Vagina (tissue), 2 donors: ENCODE measurements at regions not wholly inside any gene's neighbourhood (a gene's known extent, or its start where the extent isn't known, plus 50 kb on each side); places are given as distances from the start of the nearest gene placed in this dataset.

Source experiments
- DNase-seq, 2 donors: peaks; one replicate each; pipeline ENCODE4 v3.0.0-alpha.2; 2017; ENCODE audit errors: extremely low spot score in 2 of 2
- H3K27ac ChIP-seq: fragments of 200-600 bp; sonication (generic); one replicate; pipeline ENCODE4 v1.5.1; 2019
- H3K27me3 ChIP-seq: fragments of 200-600 bp; sonication (generic); one replicate; pipeline ENCODE4 v1.5.1; 2019
- H3K36me3 ChIP-seq, 2 donors: fragments of 200-600 bp; sonication (generic); one replicate each; pipeline ENCODE4 v1.5.1; 2017 to 2019
- H3K4me1 ChIP-seq: fragments of 200-600 bp; sonication (generic); one replicate; pipeline ENCODE4 v1.5.1; 2019
- H3K4me3 ChIP-seq, 2 donors: fragments of 200-600 bp; sonication (generic); 1 replicate in 1 of 2; 2 replicates in 1 of 2; pipeline ENCODE4 v1.5.1; 2016 to 2019
- H3K9me3 ChIP-seq: fragments of 200-600 bp; sonication (generic); one replicate; pipeline ENCODE4 v1.5.1; 2019
- POLR2A ChIP-seq, 2 donors: fragments of 450-650 bp; IDR thresholded peaks; one replicate each; pipeline ENCODE4 v1.6.1; 2017; ENCODE audit warnings: antibody characterized with exemption in 2 of 2, mild to moderate bottlenecking in 2 of 2, moderate library complexity in 2 of 2
- POLR2AphosphoS5 ChIP-seq, 2 donors: sonication (generic); formaldehyde crosslinking; IDR thresholded peaks; one replicate each; pipeline ENCODE4 v1.9.0; 2017; ENCODE audit warnings: antibody characterized with exemption in 2 of 2, mild to moderate bottlenecking in 2 of 2, low read depth in 1 of 2; ENCODE audit not compliant: insufficient read depth in 1 of 2
- intact Hi-C: fragments of 100-400 bp; cut with DNase I; formaldehyde crosslinking; loops from one replicate; pipeline ENCODE4 v1.15.1; 2023
- TF ChIP-seq, protein P1 (sequence below), 3 experiments: fragments of 450-650 bp in 2 of 3; fragments of 200-600 bp in 1 of 3; sonication (generic) in 1 of 3; IDR thresholded peaks; one replicate each; pipeline ENCODE4 v1.5.1; 2017 to 2019; ENCODE audit warnings: antibody characterized with exemption in 3 of 3, mild to moderate bottlenecking in 2 of 3, moderate library complexity in 2 of 3

DNA sequence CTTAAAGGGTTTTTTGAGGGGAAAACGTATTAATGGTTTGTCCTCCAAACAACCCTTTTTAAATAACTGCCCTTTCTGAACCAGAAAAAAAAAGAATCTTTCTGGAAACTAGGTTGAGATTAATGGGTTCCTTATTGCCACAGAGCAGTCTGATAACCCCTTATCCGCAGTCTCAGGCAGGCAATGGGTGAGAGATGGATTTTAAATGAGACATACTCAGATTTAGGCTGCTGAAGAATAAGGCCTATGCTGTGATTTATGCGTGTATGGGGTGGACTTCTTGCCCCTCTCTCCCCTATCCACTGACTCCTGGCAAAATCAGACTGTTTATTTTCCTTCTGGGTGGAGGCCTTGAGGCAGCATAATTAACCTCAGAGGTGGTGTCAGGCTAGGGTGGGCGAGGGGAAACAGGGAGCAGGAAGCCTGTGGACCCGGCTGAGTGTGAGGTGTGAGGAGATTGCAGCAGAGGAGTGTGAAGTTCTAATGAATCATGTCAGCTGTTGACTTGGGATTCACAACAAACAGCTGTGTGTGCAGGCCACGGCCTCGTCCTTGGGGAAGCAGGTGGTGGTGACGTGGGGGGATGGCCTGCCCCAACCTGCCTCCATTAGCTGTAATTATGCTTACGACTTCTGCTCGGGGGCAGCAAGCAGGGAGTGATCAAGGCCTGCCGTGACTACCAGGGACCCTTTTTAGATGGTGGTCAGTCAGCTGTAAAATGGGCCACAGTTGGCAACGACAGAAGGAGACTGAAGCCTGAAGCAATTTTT, 196.4 kb downstream of the SEMA6A start:
- TF ChIP-seq, protein P1, sequence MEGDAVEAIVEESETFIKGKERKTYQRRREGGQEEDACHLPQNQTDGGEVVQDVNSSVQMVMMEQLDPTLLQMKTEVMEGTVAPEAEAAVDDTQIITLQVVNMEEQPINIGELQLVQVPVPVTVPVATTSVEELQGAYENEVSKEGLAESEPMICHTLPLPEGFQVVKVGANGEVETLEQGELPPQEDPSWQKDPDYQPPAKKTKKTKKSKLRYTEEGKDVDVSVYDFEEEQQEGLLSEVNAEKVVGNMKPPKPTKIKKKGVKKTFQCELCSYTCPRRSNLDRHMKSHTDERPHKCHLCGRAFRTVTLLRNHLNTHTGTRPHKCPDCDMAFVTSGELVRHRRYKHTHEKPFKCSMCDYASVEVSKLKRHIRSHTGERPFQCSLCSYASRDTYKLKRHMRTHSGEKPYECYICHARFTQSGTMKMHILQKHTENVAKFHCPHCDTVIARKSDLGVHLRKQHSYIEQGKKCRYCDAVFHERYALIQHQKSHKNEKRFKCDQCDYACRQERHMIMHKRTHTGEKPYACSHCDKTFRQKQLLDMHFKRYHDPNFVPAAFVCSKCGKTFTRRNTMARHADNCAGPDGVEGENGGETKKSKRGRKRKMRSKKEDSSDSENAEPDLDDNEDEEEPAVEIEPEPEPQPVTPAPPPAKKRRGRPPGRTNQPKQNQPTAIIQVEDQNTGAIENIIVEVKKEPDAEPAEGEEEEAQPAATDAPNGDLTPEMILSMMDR (IDR thresholded peaks at IDR 0.05), result no peak
- no peak for TF ChIP-seq POLR2A (IDR thresholded peaks at IDR 0.05)
- TF ChIP-seq POLR2AphosphoS5 (IDR thresholded peaks at IDR 0.05; ENCODE audit: insufficient read depth in 1 of 2, low read depth in 1 of 2), result no peak

DNA sequence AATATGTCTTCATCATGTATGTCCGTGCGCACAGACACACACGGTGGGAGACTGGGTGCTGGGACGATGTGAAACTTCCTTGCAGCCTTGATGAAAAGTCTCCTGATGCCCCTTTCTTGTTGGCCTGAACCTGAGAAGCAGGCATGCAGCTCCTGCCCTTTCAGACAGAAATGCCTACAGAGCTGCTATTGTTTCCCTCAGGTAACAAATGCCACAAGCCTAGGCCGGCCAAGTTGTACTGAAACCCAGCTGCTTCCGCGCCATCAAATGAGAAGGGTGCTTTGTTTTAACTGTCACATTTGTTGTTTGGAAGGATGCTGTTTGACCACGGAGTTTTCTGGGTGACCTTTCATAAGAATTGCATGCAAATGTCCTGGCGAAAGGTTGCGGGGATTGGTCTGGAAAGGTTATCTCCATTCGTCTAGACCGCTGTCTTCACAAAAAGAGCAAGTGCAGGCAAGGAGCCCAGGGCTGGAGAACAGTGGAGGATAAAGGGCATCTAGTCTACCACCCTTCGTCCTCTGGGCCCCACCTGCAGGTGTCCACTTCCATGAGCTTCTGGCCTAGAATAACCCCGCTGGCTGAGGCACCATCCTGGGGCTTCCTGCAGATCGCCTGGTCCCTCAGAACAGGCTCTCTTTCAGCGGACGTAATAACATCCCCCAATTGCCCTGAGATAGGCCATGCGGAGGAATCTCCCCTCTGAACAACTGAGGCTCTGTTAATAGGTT, 197.2 kb downstream of the SEMA6A start:
- Histone ChIP-seq H3K4me3 (no peak overlapping the region), H3K4me1 (no peaks in the 10 kb centered on the region), H3K27me3 (no peaks in the 10 kb centered on the region), H3K27ac (no peak overlapping the region), H3K36me3 (no peaks in the 10 kb centered on the region), H3K9me3 (no peaks in the 10 kb centered on the region)
- TF ChIP-seq, protein P1 (IDR thresholded peaks at IDR 0.05), result no peak
- TF ChIP-seq POLR2A (IDR thresholded peaks at IDR 0.05) (no peak), POLR2AphosphoS5 (IDR thresholded peaks at IDR 0.05; ENCODE audit: insufficient read depth in 1 of 2, low read depth in 1 of 2) (no peak)
- intact Hi-C loops, result no loop called here
- no peak for DNase-seq

More for the DNA sequence above, 196.4 kb downstream of the SEMA6A start:
- no peaks in the 10 kb centered on the region for H3K27me3 ChIP-seq
- no peaks in the 10 kb centered on the region for H3K36me3 ChIP-seq
- intact Hi-C loops, result no loop called here
- no peaks in the 10 kb centered on the region for H3K4me1 ChIP-seq
- H3K27ac ChIP-seq, result no peak overlapping the region
- no peak overlapping the region for H3K4me3 ChIP-seq
- no peaks in the 10 kb centered on the region for H3K9me3 ChIP-seq
- DNase-seq, result no peak

GRCh38 chr5:116375926-116376325, 198.7 kb downstream of the SEMA6A start:
- Histone ChIP-seq H3K4me3 (no peak overlapping the region), H3K4me1 (no peaks in the 10 kb centered on the region), H3K36me3 (no peaks in the 10 kb centered on the region), H3K27me3 (no peaks in the 10 kb centered on the region), H3K27ac (no peak overlapping the region), H3K9me3 (no peaks in the 10 kb centered on the region)
- DNase-seq, result no peak
- TF ChIP-seq POLR2AphosphoS5 (IDR thresholded peaks at IDR 0.05; ENCODE audit: insufficient read depth in 1 of 2, low read depth in 1 of 2) (no peak), POLR2A (IDR thresholded peaks at IDR 0.05) (no peak)
- TF ChIP-seq, protein P1 (IDR thresholded peaks at IDR 0.05), result no peak
- intact Hi-C loops, result no loop called here

DNA sequence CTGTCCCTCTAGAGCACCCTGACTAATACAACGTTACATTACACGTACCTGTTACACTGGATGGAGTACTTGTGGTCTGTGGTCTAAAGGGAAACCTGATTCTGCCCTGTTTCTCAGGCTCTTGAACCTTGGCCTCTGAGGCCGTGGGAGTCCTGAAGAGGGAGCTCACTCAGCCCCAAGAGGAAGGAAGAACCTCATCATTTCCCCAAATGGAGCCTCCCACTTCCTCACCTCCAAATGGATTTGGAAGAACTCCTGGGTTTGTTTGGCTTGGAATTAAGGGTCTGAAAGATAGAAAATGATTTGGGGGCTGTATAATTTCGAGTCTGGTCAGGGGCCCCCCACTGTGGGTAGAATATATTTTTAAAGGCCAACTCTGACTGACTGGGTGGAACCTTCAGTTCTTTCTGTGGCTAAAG, 200.2 kb downstream of the SEMA6A start:
- intact Hi-C loops, result no loop called here
- TF ChIP-seq, protein P1 (IDR thresholded peaks at IDR 0.05), result no peak
- no peak for TF ChIP-seq POLR2A (IDR thresholded peaks at IDR 0.05)
- TF ChIP-seq POLR2AphosphoS5 (IDR thresholded peaks at IDR 0.05; ENCODE audit: insufficient read depth in 1 of 2, low read depth in 1 of 2), result no peak
- Histone ChIP-seq H3K27me3 (no peaks in the 10 kb centered on the region), H3K27ac (no peak overlapping the region), H3K9me3 (no peaks in the 10 kb centered on the region), H3K4me3 (no peak overlapping the region), H3K36me3 (no peaks in the 10 kb centered on the region), H3K4me1 (no peaks in the 10 kb centered on the region)
- no peak for DNase-seq
